CD14-positive monocyte (primary cell): ENCODE measurements at regions not wholly inside any gene's neighbourhood (a gene's known extent, or its start where the extent isn't known, plus 50 kb on each side); places are given as distances from the start of the nearest gene placed in this dataset.

Source experiments
- DNase-seq, 3 donors: peaks; one replicate each; pipeline ENCODE4 v3.0.0-alpha.2; 2011 to 2022
- H2AFZ ChIP-seq: 2 replicates; pipeline ENCODE4 v1.6.0; 2012; ENCODE audit warnings: mild to moderate bottlenecking, low read depth, low read length, inconsistent platforms; ENCODE audit not compliant: insufficient read depth, poor library complexity, severe bottlenecking
- H3K27ac ChIP-seq, 2 donors: 1 replicate in 1 of 2; 2 replicates in 1 of 2; pipeline ENCODE4 v1.5.1; 2012 to 2013; ENCODE audit warnings: low read length in 2 of 2, control low read depth in 1 of 2, inconsistent platforms in 1 of 2, low read depth in 1 of 2, mild to moderate bottlenecking in 1 of 2
- H3K27me3 ChIP-seq, 2 donors: one replicate each; pipeline versions ENCODE4 v1.6.0 to v1.6.1; 2011 to 2013; ENCODE audit warnings: low read length in 2 of 2; ENCODE audit not compliant: control insufficient read depth in 2 of 2, insufficient read depth in 2 of 2
- H3K36me3 ChIP-seq, 2 donors: replicated peaks in 1 of 2; 1 replicate in 1 of 2; 2 replicates in 1 of 2; pipeline versions ENCODE4 v1.5.1 to v1.6.1; 2012 to 2013; ENCODE audit warnings: low read length in 2 of 2, control low read depth in 1 of 2, inconsistent platforms in 1 of 2, mild to moderate bottlenecking in 1 of 2; ENCODE audit not compliant: insufficient read depth in 2 of 2, control insufficient read depth in 1 of 2
- H3K4me1 ChIP-seq, 2 donors: 1 replicate in 1 of 2; 2 replicates in 1 of 2; pipeline versions ENCODE4 v1.5.1 to v1.6.1; 2012 to 2013; ENCODE audit warnings: low read length in 2 of 2, control low read depth in 1 of 2, inconsistent platforms in 1 of 2, mild to moderate bottlenecking in 1 of 2, moderate library complexity in 1 of 2; ENCODE audit not compliant: insufficient read depth in 2 of 2, control insufficient read depth in 1 of 2
- H3K4me2 ChIP-seq: replicated peaks from 2 replicates; pipeline ENCODE3; 2012; ENCODE audit warnings: low read length, moderate library complexity, mild to moderate bottlenecking; ENCODE audit not compliant: poor library complexity, severe bottlenecking; ENCODE audit errors: extremely low read depth
- H3K4me3 ChIP-seq, 3 experiments: fragments of 200-600 bp in 1 of 3; sonication (generic) in 1 of 3; replicated peaks in 1 of 3; 1 replicate in 2 of 3; 2 replicates in 1 of 3; pipeline ENCODE4 v1.5.1; 2011 to 2013; ENCODE audit warnings: low read length in 3 of 3, mild to moderate bottlenecking in 3 of 3, control low read depth in 2 of 3, low read depth in 2 of 3, inconsistent platforms in 1 of 3, moderate library complexity in 1 of 3
- H3K79me2 ChIP-seq: 2 replicates; pipeline ENCODE4 v1.6.0; 2012; ENCODE audit warnings: mild to moderate bottlenecking, control low read depth, inconsistent platforms, low read length, moderate library complexity; ENCODE audit not compliant: insufficient read depth
- H3K9ac ChIP-seq: 2 replicates; pipeline ENCODE4 v1.6.0; 2017; ENCODE audit warnings: low read length, mild to moderate bottlenecking; ENCODE audit not compliant: insufficient read depth, poor library complexity, severe bottlenecking
- H3K9me3 ChIP-seq, 2 donors: replicated peaks in 1 of 2; 1 replicate in 1 of 2; 2 replicates in 1 of 2; pipeline versions ENCODE4 v1.5.1 to v1.6.1; 2012 to 2013; ENCODE audit warnings: low read length in 2 of 2, control low read depth in 1 of 2; ENCODE audit not compliant: control insufficient read depth in 1 of 2, insufficient read depth in 1 of 2
- H4K20me1 ChIP-seq: 2 replicates; pipeline ENCODE4 v1.6.0; 2012; ENCODE audit warnings: mild to moderate bottlenecking, low read length, control low read depth, moderate library complexity; ENCODE audit not compliant: insufficient read depth
- H3K27ac Mint-ChIP-seq, 7 donors: one replicate each; pipeline ENCODE4 v1.8.0; 2020; ENCODE audit warnings: mild to moderate bottlenecking in 7 of 7, mixed read lengths in 7 of 7, moderate library complexity in 6 of 7, inconsistent platforms in 2 of 7
- H3K27me3 Mint-ChIP-seq, 3 donors: one replicate each; pipeline ENCODE4 v1.8.0; 2021 to 2022; ENCODE audit warnings: low read depth in 3 of 3, mild to moderate bottlenecking in 3 of 3, mixed read lengths in 3 of 3, moderate library complexity in 3 of 3, inconsistent platforms in 1 of 3
- H3K36me3 Mint-ChIP-seq, 2 donors: one replicate each; pipeline ENCODE4 v1.8.0; 2020; ENCODE audit warnings: mixed read lengths in 2 of 2, inconsistent platforms in 1 of 2, mild to moderate bottlenecking in 1 of 2
- H3K4me1 Mint-ChIP-seq: one replicate; pipeline ENCODE4 v1.8.0; 2020; ENCODE audit warnings: mild to moderate bottlenecking, mixed read lengths
- H3K4me3 Mint-ChIP-seq, 2 donors: one replicate each; pipeline ENCODE4 v1.8.0; 2020; ENCODE audit warnings: mild to moderate bottlenecking in 2 of 2, mixed read lengths in 2 of 2, moderate library complexity in 1 of 2
- H3K9me3 Mint-ChIP-seq, 7 donors: one replicate each; pipeline ENCODE4 v1.8.0; 2020 to 2022; ENCODE audit warnings: mixed read lengths in 7 of 7, mild to moderate bottlenecking in 6 of 7, moderate library complexity in 6 of 7, inconsistent platforms in 2 of 7
- CTCF ChIP-seq: fragments of 200-600 bp; IDR thresholded peaks from one replicate; pipeline ENCODE4 v1.8.0; 2022; ENCODE audit warnings: antibody characterized with exemption, mild to moderate bottlenecking
- WGBS: methylation state at CpG from one replicate; pipeline ENCODE4 v1.1.5; 2013; ENCODE audit warnings: missing lambda C conversion rate; ENCODE audit not compliant: insufficient coverage; 5-methylcytosine and 5-hydroxymethylcytosine counted together
- intact Hi-C, 2 donors: fragments of 100-400 bp; cut with micrococcal nuclease; formaldehyde crosslinking; loops; one replicate each; pipeline versions ENCODE4 v1.15.0 to v1.15.1; 2023

- no peaks in the 10 kb centered on the region for H3K36me3 Mint-ChIP-seq
- H3K9me3 ChIP-seq, result peaks cover 0 to 12% of the 10 kb centered on the region in 2 donors
- WGBS, result no CpG with 5 or more reads among the region's 5 CpGs
Observed at GRCh38 chr6:23089981-23090380, 520.6 kb downstream of the HDGFL1 start.

GRCh38 chr6:23091795-23092194, 522.4 kb downstream of the HDGFL1 start:
- DNase-seq, result no peak
- 70% methylated on average over 2 of the region's 3 CpGs for WGBS
- no peaks in the 10 kb centered on the region for H3K79me2 ChIP-seq
- H3K4me3 Mint-ChIP-seq, result no peak overlapping the region
- H3K4me1 Mint-ChIP-seq, result no peaks in the 10 kb centered on the region
- no peaks in the 10 kb centered on the region for H3K27me3 ChIP-seq
- H3K36me3 ChIP-seq, result no peaks in the 10 kb centered on the region
- H2AFZ ChIP-seq, result no peak overlapping the region
- H3K4me1 ChIP-seq, result no peaks in the 10 kb centered on the region
- no peak overlapping the region for H3K4me3 ChIP-seq
- no peaks in the 10 kb centered on the region for H4K20me1 ChIP-seq
- no peaks in the 10 kb centered on the region for H3K36me3 Mint-ChIP-seq
- no peak for TF ChIP-seq CTCF
- no peak overlapping the region for H3K4me2 ChIP-seq
- no peak overlapping the region for H3K9ac ChIP-seq
- H3K9me3 Mint-ChIP-seq, result peaks cover 4 to 20% (median 9%) of the 10 kb centered on the region in 7 donors
- H3K27ac Mint-ChIP-seq, result no peak overlapping the region
- H3K9me3 ChIP-seq, result peaks cover 0 to 19% of the 10 kb centered on the region in 2 donors
- no peak overlapping the region for H3K27ac ChIP-seq
- intact Hi-C loops, result no loop called here
- peaks cover 0 to 1% (median 0%) of the 10 kb centered on the region in 3 donors for H3K27me3 Mint-ChIP-seq

More at GRCh38 chr6:23089981-23090380, 520.6 kb downstream of the HDGFL1 start:
- Histone ChIP-seq H3K79me2 (no peaks in the 10 kb centered on the region), H3K4me1 (no peaks in the 10 kb centered on the region), H3K4me3 (no peak overlapping the region), H3K9ac (no peak overlapping the region), H2AFZ (no peak overlapping the region), H3K36me3 (no peaks in the 10 kb centered on the region), H4K20me1 (no peaks in the 10 kb centered on the region), H3K4me2 (no peak overlapping the region), H3K27me3 (no peaks in the 10 kb centered on the region), H3K27ac (no peak overlapping the region)
- peaks cover 0 to 17% (median 8%) of the 10 kb centered on the region in 7 donors for H3K9me3 Mint-ChIP-seq
- H3K4me1 Mint-ChIP-seq, result no peaks in the 10 kb centered on the region
- intact Hi-C loops, result no loop called here
- no peak for DNase-seq
- no peak for TF ChIP-seq CTCF
- no peak overlapping the region for H3K27ac Mint-ChIP-seq
- no peak overlapping the region for H3K4me3 Mint-ChIP-seq
- peaks cover 0 to 1% (median 0%) of the 10 kb centered on the region in 3 donors for H3K27me3 Mint-ChIP-seq
